Fibroblast of lung (primary cell): ENCODE measurements at regions not wholly inside any gene's neighbourhood (a gene's known extent, or its start where the extent isn't known, plus 50 kb on each side); places are given as distances from the start of the nearest gene placed in this dataset.

Source experiments
- DNase-seq, 2 donors: peaks; one replicate each; pipeline versions ENCODE4 v3.0.0 to v3.0.0-alpha.2; 2010; ENCODE audit warnings: low read depth in 2 of 2
- H2AFZ ChIP-seq: 2 replicates; pipeline ENCODE4 v1.5.1; 2012; ENCODE audit warnings: low read length, control low read depth, inconsistent platforms
- H3K27ac ChIP-seq: 2 replicates; pipeline ENCODE4 v1.5.1; 2011; ENCODE audit warnings: low read length, control low read depth; ENCODE audit not compliant: insufficient read depth
- H3K27me3 ChIP-seq: 2 replicates; pipeline ENCODE4 v1.5.1; 2011; ENCODE audit warnings: mild to moderate bottlenecking, low read length; ENCODE audit not compliant: control insufficient read depth, insufficient read depth
- H3K36me3 ChIP-seq: 2 replicates; pipeline ENCODE4 v1.5.1; 2011; ENCODE audit warnings: low read length; ENCODE audit not compliant: control insufficient read depth, insufficient read depth
- H3K4me1 ChIP-seq: 2 replicates; pipeline ENCODE4 v1.5.1; 2011; ENCODE audit warnings: low read length; ENCODE audit not compliant: control insufficient read depth, insufficient read depth; ENCODE audit errors: extremely low read depth
- H3K4me2 ChIP-seq: 2 replicates; pipeline ENCODE4 v1.5.1; 2011; ENCODE audit warnings: low read length, control low read depth; ENCODE audit not compliant: insufficient read depth; ENCODE audit errors: extremely low read depth
- H3K4me3 ChIP-seq, 4 experiments: fragments of 200-600 bp in 1 of 4; sonication (generic) in 1 of 4; replicated peaks in 1 of 4; 2 replicates each; pipeline ENCODE4 v1.5.1; 2011 to 2016; ENCODE audit warnings: low read length in 4 of 4, low read depth in 3 of 4, mild to moderate bottlenecking in 3 of 4, control low read depth in 2 of 4, inconsistent platforms in 1 of 4, mixed read lengths in 1 of 4; ENCODE audit not compliant: insufficient read depth in 1 of 4; ENCODE audit errors: control extremely low read depth in 1 of 4
- H3K79me2 ChIP-seq: 2 replicates; pipeline ENCODE4 v1.5.1; 2012; ENCODE audit warnings: mild to moderate bottlenecking, low read length, inconsistent platforms; ENCODE audit not compliant: control insufficient read depth, insufficient read depth
- H3K9ac ChIP-seq: 2 replicates; pipeline ENCODE4 v1.5.1; 2011; ENCODE audit warnings: mild to moderate bottlenecking, low read length, control low read depth; ENCODE audit not compliant: insufficient read depth
- H3K9me3 ChIP-seq: 2 replicates; pipeline ENCODE4 v1.5.1; 2012; ENCODE audit warnings: low read depth, low read length; ENCODE audit not compliant: control insufficient read depth, insufficient read depth
- H4K20me1 ChIP-seq: 2 replicates; pipeline ENCODE4 v1.5.1; 2011; ENCODE audit warnings: low read length; ENCODE audit not compliant: control insufficient read depth, insufficient read depth; ENCODE audit errors: extremely low read depth
- CTCF ChIP-seq, 2 donors: IDR thresholded peaks in 1 of 2; conservative IDR thresholded peaks in 1 of 2; 1 replicate in 1 of 2; 2 replicates in 1 of 2; pipeline ENCODE4 v1.5.1; 2011 to 2012; ENCODE audit warnings: low read length in 2 of 2, control low read depth in 1 of 2, inconsistent platforms in 1 of 2, low read depth in 1 of 2, mild to moderate bottlenecking in 1 of 2
- EZH2 ChIP-seq: IDR thresholded peaks from 2 replicates; pipeline ENCODE4 v1.5.1; 2012; ENCODE audit warnings: low read length, control low read depth, mild to moderate bottlenecking; ENCODE audit errors: missing control alignments

- Histone ChIP-seq H4K20me1 (no peaks in the 10 kb centered on the region), H3K4me2 (no peak overlapping the region), H3K4me3 (no peak overlapping the region), H3K36me3 (no peaks in the 10 kb centered on the region), H3K4me1 (no peaks in the 10 kb centered on the region), H3K9me3 (no peaks in the 10 kb centered on the region), H2AFZ (no peak overlapping the region), H3K27ac (no peak overlapping the region), H3K79me2 (no peaks in the 10 kb centered on the region), H3K27me3 (no peaks in the 10 kb centered on the region), H3K9ac (no peak overlapping the region)
- DNase-seq = no peak
- TF ChIP-seq CTCF (conservative IDR thresholded peaks at IDR 0.05 in 1 of 2, IDR thresholded peaks at IDR 0.05 in 1 of 2; ENCODE audit: low read depth in 1 of 2, low read length in 2 of 2) (no peak), EZH2 (no peak)
Observed at GRCh38 chr5:109562441-109562840, 127.3 kb upstream of the MAN2A1 start.

GRCh38 chr5:109561447-109561846 is 128.3 kb upstream of the MAN2A1 start:
- Histone ChIP-seq H4K20me1 (no peaks in the 10 kb centered on the region), H3K9ac (no peak overlapping the region), H3K4me2 (no peak overlapping the region), H3K27me3 (no peaks in the 10 kb centered on the region), H3K4me1 (no peaks in the 10 kb centered on the region), H2AFZ (no peak overlapping the region), H3K4me3 (no peak overlapping the region), H3K79me2 (no peaks in the 10 kb centered on the region), H3K27ac (no peak overlapping the region), H3K9me3 (no peaks in the 10 kb centered on the region), H3K36me3 (no peaks in the 10 kb centered on the region)
- TF ChIP-seq EZH2 (no peak), CTCF (conservative IDR thresholded peaks at IDR 0.05 in 1 of 2, IDR thresholded peaks at IDR 0.05 in 1 of 2; ENCODE audit: low read depth in 1 of 2, low read length in 2 of 2) (no peak)
- DNase-seq = no peak

- Histone ChIP-seq H3K27me3 (no peaks in the 10 kb centered on the region), H3K4me2 (no peak overlapping the region), H3K4me1 (no peaks in the 10 kb centered on the region), H3K9ac (no peak overlapping the region), H3K79me2 (no peaks in the 10 kb centered on the region), H3K36me3 (no peaks in the 10 kb centered on the region), H4K20me1 (no peaks in the 10 kb centered on the region), H2AFZ (no peak overlapping the region), H3K27ac (no peak overlapping the region), H3K4me3 (no peak overlapping the region), H3K9me3 (no peaks in the 10 kb centered on the region)
- no peak for TF ChIP-seq EZH2
- TF ChIP-seq CTCF (conservative IDR thresholded peaks at IDR 0.05 in 1 of 2, IDR thresholded peaks at IDR 0.05 in 1 of 2; ENCODE audit: low read depth in 1 of 2, low read length in 2 of 2) = no peak
- no peak for DNase-seq
Observed at GRCh38 chr5:109560554-109560953, 129.2 kb upstream of the MAN2A1 start.
